ENCODE measurements at regions not wholly inside any gene's neighbourhood (a gene's known extent, or its start where the extent isn't known, plus 50 kb on each side); places are given as distances from the start of the nearest gene placed in this dataset.

- TF ChIP-seq CTCF (IDR thresholded peaks at IDR 0.05; ENCODE audit: low read depth, low read length, poor library complexity, severe bottlenecking) (no peak), EZH2phosphoT487 (IDR thresholded peaks at IDR 0.05; ENCODE audit: borderline replicate concordance, low read length) (no peak)
These were observed 598.8 kb downstream of the RNF144B start for GRCh38 chr6:18985996-18986395.
